GM23248 (cell line): ENCODE measurements at regions not wholly inside any gene's neighbourhood (a gene's known extent, or its start where the extent isn't known, plus 50 kb on each side); places are given as distances from the start of the nearest gene placed in this dataset.

Source experiments
- EZH2 ChIP-seq: fragments of 200-600 bp; sonication (generic); IDR thresholded peaks from 2 replicates; pipeline ENCODE4 v1.6.1; 2018; ENCODE audit warnings: antibody characterized with exemption, mild to moderate bottlenecking; ENCODE audit not compliant: insufficient read depth, poor library complexity, severe bottlenecking
- EZH2phosphoT487 ChIP-seq: fragments of 200-600 bp; sonication (generic); IDR thresholded peaks from 2 replicates; pipeline ENCODE4 v1.6.1; 2018; ENCODE audit warnings: antibody characterized with exemption, moderate library complexity, mild to moderate bottlenecking, low read depth; ENCODE audit not compliant: insufficient read depth

DNA sequence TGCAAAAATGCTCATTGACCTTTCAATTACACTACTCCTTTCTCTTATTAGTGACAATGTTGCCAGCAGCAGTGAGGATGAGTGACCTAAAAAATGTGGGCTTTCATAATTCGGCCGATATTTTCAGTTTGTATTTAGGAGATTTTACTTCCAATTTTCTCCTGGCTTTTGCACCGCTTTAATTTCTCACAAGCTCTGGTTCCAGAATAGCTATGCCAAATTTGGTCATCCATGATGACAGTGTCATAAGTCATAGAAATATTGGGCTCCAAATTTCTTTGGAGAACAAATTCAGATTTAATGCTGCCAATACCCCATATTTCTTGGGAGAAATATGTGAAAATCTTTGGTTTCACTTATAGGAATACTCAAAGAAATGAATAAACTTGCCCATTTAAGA, 187.7 kb upstream of the HCCS start:
- no peak for TF ChIP-seq EZH2phosphoT487
- TF ChIP-seq EZH2: no peak
